GM18517 (cell line): ENCODE measurements at regions not wholly inside any gene's neighbourhood (a gene's known extent, or its start where the extent isn't known, plus 50 kb on each side); places are given as distances from the start of the nearest gene placed in this dataset.
"Not testable (repeated sequence)": the region's sequence is repeated elsewhere in the genome, so short reads cannot be mapped to it uniquely, and the experiment has no call there.

Experiments used
- ATAC-seq: cut with Tn5 transposase; IDR thresholded peaks from one replicate; pipeline ENCODE4 v1.9.1; 2021; ENCODE audit warnings: mild to moderate bottlenecking, moderate library complexity; ENCODE audit not compliant: unreplicated experiment

GRCh38 chr12:42741771-42742510 lies 152.4 kb upstream of the PRICKLE1 start:
- no peak for ATAC-seq

GRCh38 chr12:42741091-42741490 lies 151.5 kb upstream of the PRICKLE1 start:
- ATAC-seq: no peak

GRCh38 chr12:42737398-42737797 lies 147.9 kb upstream of the PRICKLE1 start:
- ATAC-seq: no peak

GRCh38 chr12:42735861-42736361 lies 146.4 kb upstream of the PRICKLE1 start:
- no peak for ATAC-seq

- ATAC-seq: no peak
Observed at GRCh38 chr12:42733911-42734310, 144.4 kb upstream of the PRICKLE1 start.

GRCh38 chr12:42732908-42733411 lies 143.4 kb upstream of the PRICKLE1 start:
- ATAC-seq: no peak

GRCh38 chr12:42730291-42730690 lies 140.7 kb upstream of the PRICKLE1 start:
- no peak for ATAC-seq

- no peak for ATAC-seq
Observed at GRCh38 chr12:42729535-42729900, 140.0 kb upstream of the PRICKLE1 start.

- ATAC-seq: no peak
Observed at GRCh38 chr12:42728770-42729534, 139.4 kb upstream of the PRICKLE1 start.

GRCh38 chr12:42728287-42728686 lies 138.7 kb upstream of the PRICKLE1 start:
- ATAC-seq: no peak

GRCh38 chr12:42725809-42726208 lies 136.3 kb upstream of the PRICKLE1 start:
- no peak for ATAC-seq

- no peak for ATAC-seq
Observed at GRCh38 chr12:42716491-42716891, 126.9 kb upstream of the PRICKLE1 start.

- ATAC-seq: not testable (repeated sequence)
Observed at GRCh38 chr12:42713566-42713965, 124.0 kb upstream of the PRICKLE1 start.

GRCh38 chr12:42708374-42708773 lies 118.8 kb upstream of the PRICKLE1 start:
- not testable (repeated sequence) for ATAC-seq

- ATAC-seq: no peak
Observed at GRCh38 chr12:42707312-42708226, 118.0 kb upstream of the PRICKLE1 start.

GRCh38 chr12:42706321-42706720 lies 116.8 kb upstream of the PRICKLE1 start:
- no peak for ATAC-seq

- no peak for ATAC-seq
Observed at GRCh38 chr12:42705863-42706262, 116.3 kb upstream of the PRICKLE1 start.

GRCh38 chr12:42704810-42705401 lies 115.4 kb upstream of the PRICKLE1 start:
- ATAC-seq: no peak

GRCh38 chr12:42704340-42704739 lies 114.8 kb upstream of the PRICKLE1 start:
- ATAC-seq: no peak

GRCh38 chr12:42701084-42701483 lies 111.5 kb upstream of the PRICKLE1 start:
- ATAC-seq: no peak
